Peyer's patch (tissue), 4 donors: ENCODE measurements at regions not wholly inside any gene's neighbourhood (a gene's known extent, or its start where the extent isn't known, plus 50 kb on each side); places are given as distances from the start of the nearest gene placed in this dataset.

Experiments used
- DNase-seq, 3 donors: peaks; one replicate each; pipeline ENCODE4 v3.0.0-alpha.2; 2017 to 2019
- H3K27ac ChIP-seq, 4 donors: fragments of 200-600 bp; sonication (generic); one replicate each; pipeline ENCODE4 v1.5.1; 2016 to 2019
- H3K27me3 ChIP-seq, 2 donors: fragments of 200-600 bp; sonication (generic); one replicate each; pipeline ENCODE4 v1.5.1; 2019
- H3K36me3 ChIP-seq, 3 donors: fragments of 200-600 bp; sonication (generic); one replicate each; pipeline ENCODE4 v1.5.1; 2016 to 2019
- H3K4me1 ChIP-seq, 4 donors: fragments of 200-600 bp; sonication (generic); one replicate each; pipeline ENCODE4 v1.5.1; 2016 to 2019
- H3K4me3 ChIP-seq, 4 donors: fragments of 200-600 bp; sonication (generic); 1 replicate in 3 of 4; 2 replicates in 1 of 4; pipeline ENCODE4 v1.5.1; 2016 to 2019; ENCODE audit warnings: mild to moderate bottlenecking in 1 of 4
- H3K9me3 ChIP-seq, 4 donors: fragments of 200-600 bp; sonication (generic); one replicate each; pipeline ENCODE4 v1.5.1; 2016 to 2019; ENCODE audit warnings: mild to moderate bottlenecking in 1 of 4
- CTCF ChIP-seq, 6 experiments: fragments of 450-650 bp in 4 of 6; fragments of 200-600 bp in 2 of 6; sonication (generic) in 1 of 6; IDR thresholded peaks; one replicate each; pipeline ENCODE4 v1.5.1; 2017 to 2019; ENCODE audit warnings: antibody characterized with exemption in 6 of 6, mild to moderate bottlenecking in 3 of 6, moderate library complexity in 1 of 6
- POLR2A ChIP-seq, 2 donors: fragments of 450-650 bp; IDR thresholded peaks; one replicate each; pipeline ENCODE4 v1.5.1; 2017; ENCODE audit warnings: antibody characterized with exemption in 2 of 2, mild to moderate bottlenecking in 2 of 2, moderate library complexity in 2 of 2

GRCh38 chr2:216949700-216950413 lies 90.0 kb upstream of the TNP1 start:
- Histone ChIP-seq H3K27ac (no peak overlapping the region), H3K36me3 (no peaks in the 10 kb centered on the region), H3K9me3 (no peaks in the 10 kb centered on the region), H3K4me1 (no peaks in the 10 kb centered on the region), H3K4me3 (no peak overlapping the region), H3K27me3 (no peaks in the 10 kb centered on the region)
- DNase-seq, result no peak
- TF ChIP-seq POLR2A (IDR thresholded peaks at IDR 0.05) (no peak), CTCF (IDR thresholded peaks at IDR 0.05) (no peak)

- no peak overlapping the region for H3K27ac ChIP-seq
- H3K4me3 ChIP-seq, result no peak overlapping the region
- no peaks in the 10 kb centered on the region for H3K27me3 ChIP-seq
- no peaks in the 10 kb centered on the region for H3K9me3 ChIP-seq
- H3K36me3 ChIP-seq, result no peaks in the 10 kb centered on the region
- TF ChIP-seq POLR2A (IDR thresholded peaks at IDR 0.05) (no peak), CTCF (IDR thresholded peaks at IDR 0.05) (no peak)
- no peak for DNase-seq
- no peaks in the 10 kb centered on the region for H3K4me1 ChIP-seq
Measured at GRCh38 chr2:216947055-216947454, 87.2 kb upstream of the TNP1 start.

- no peaks in the 10 kb centered on the region for H3K36me3 ChIP-seq
- TF ChIP-seq POLR2A (IDR thresholded peaks at IDR 0.05), result no peak
- TF ChIP-seq CTCF (IDR thresholded peaks at IDR 0.05), result no peak
- no peaks in the 10 kb centered on the region for H3K27me3 ChIP-seq
- no peak for DNase-seq
- H3K9me3 ChIP-seq, result no peaks in the 10 kb centered on the region
- no peak overlapping the region for H3K4me3 ChIP-seq
- H3K27ac ChIP-seq, result no peak overlapping the region
- no peaks in the 10 kb centered on the region for H3K4me1 ChIP-seq
Measured at GRCh38 chr2:216944733-216945132, 84.9 kb upstream of the TNP1 start.

- Histone ChIP-seq H3K4me3 (no peak overlapping the region), H3K4me1 (no peaks in the 10 kb centered on the region), H3K36me3 (no peaks in the 10 kb centered on the region), H3K27ac (no peak overlapping the region), H3K27me3 (no peaks in the 10 kb centered on the region), H3K9me3 (no peaks in the 10 kb centered on the region)
- no peak for DNase-seq
- no peak for TF ChIP-seq CTCF (IDR thresholded peaks at IDR 0.05)
- no peak for TF ChIP-seq POLR2A (IDR thresholded peaks at IDR 0.05)
Measured at GRCh38 chr2:216943109-216943508, 83.2 kb upstream of the TNP1 start.

GRCh38 chr2:216942465-216942864 lies 82.6 kb upstream of the TNP1 start:
- H3K9me3 ChIP-seq, result no peaks in the 10 kb centered on the region
- H3K27me3 ChIP-seq, result no peaks in the 10 kb centered on the region
- TF ChIP-seq CTCF (IDR thresholded peaks at IDR 0.05), result no peak
- no peak for TF ChIP-seq POLR2A (IDR thresholded peaks at IDR 0.05)
- no peak for DNase-seq
- no peak overlapping the region for H3K27ac ChIP-seq
- H3K4me1 ChIP-seq, result no peaks in the 10 kb centered on the region
- no peaks in the 10 kb centered on the region for H3K36me3 ChIP-seq
- no peak overlapping the region for H3K4me3 ChIP-seq

- H3K4me3 ChIP-seq, result no peak overlapping the region
- no peaks in the 10 kb centered on the region for H3K36me3 ChIP-seq
- H3K4me1 ChIP-seq, result no peaks in the 10 kb centered on the region
- no peaks in the 10 kb centered on the region for H3K27me3 ChIP-seq
- H3K9me3 ChIP-seq, result no peaks in the 10 kb centered on the region
- no peak for DNase-seq
- H3K27ac ChIP-seq, result no peak overlapping the region
- TF ChIP-seq POLR2A (IDR thresholded peaks at IDR 0.05), result no peak
- TF ChIP-seq CTCF (IDR thresholded peaks at IDR 0.05), result no peak
Measured at GRCh38 chr2:216942016-216942415, 82.2 kb upstream of the TNP1 start.
